ENCODE measurements at regions not wholly inside any gene's neighbourhood (a gene's known extent, or its start where the extent isn't known, plus 50 kb on each side); places are given as distances from the start of the nearest gene placed in this dataset.

GRCh38 chr2:15745350-15745749, 153.7 kb downstream of the DDX1 start:
- TF ChIP-seq CTCF (IDR thresholded peaks at IDR 0.05; ENCODE audit: low read depth, low read length), result no peak
- TF ChIP-seq EZH2phosphoT487 (IDR thresholded peaks at IDR 0.05; ENCODE audit: low read depth), result no peak

All from OCI-LY3 (cell line).